K562 (cell line): ENCODE measurements at regions not wholly inside any gene's neighbourhood (a gene's known extent, or its start where the extent isn't known, plus 50 kb on each side); places are given as distances from the start of the nearest gene placed in this dataset.

Experiments used
- CHD4 ChIP-seq: fragments of 200-600 bp; sonication (generic); IDR thresholded peaks from 3 replicates; pipeline ENCODE4 v1.6.1; 2012; ENCODE audit warnings: low read depth, mild to moderate bottlenecking, mixed read lengths, low read length, inconsistent platforms; ENCODE audit not compliant: insufficient read depth, insufficient replicate concordance, poor library complexity, severe bottlenecking
- HLTF ChIP-seq: fragments of 450-650 bp; IDR thresholded peaks from 2 replicates; pipeline ENCODE4 v1.6.1; 2016
- MCM3 ChIP-seq: fragments of 450-650 bp; IDR thresholded peaks from 2 replicates; pipeline ENCODE4 v1.6.1; 2016
- NRF1 ChIP-seq, 2 experiments: fragments of 450-650 bp; IDR thresholded peaks in 1 of 2; conservative IDR thresholded peaks in 1 of 2; 2 replicates each; pipeline ENCODE4 v1.6.1; 2014; ENCODE audit warnings: mild to moderate bottlenecking in 2 of 2
- POLR2AphosphoS5 ChIP-seq: IDR thresholded peaks from 2 replicates; pipeline ENCODE4 v1.6.1; 2011; ENCODE audit warnings: mild to moderate bottlenecking, low read depth, low read length, moderate library complexity; ENCODE audit not compliant: control insufficient read depth, insufficient read depth
- TFAM ChIP-seq: fragments of 250-450 bp; sonication (Bioruptor Pico); conservative IDR thresholded peaks from 2 replicates; pipeline ENCODE4 v1.5.0; 2021; ENCODE audit warnings: mild to moderate bottlenecking, moderate library complexity
- YY1 ChIP-seq, 3 experiments: IDR thresholded peaks; 2 replicates each; pipeline ENCODE4 v1.6.1; 2011; ENCODE audit warnings: low read length in 2 of 3, mild to moderate bottlenecking in 2 of 3, moderate library complexity in 2 of 3, borderline replicate concordance in 1 of 3, control low read depth in 1 of 3, low read depth in 1 of 3; ENCODE audit not compliant: insufficient read depth in 3 of 3, insufficient replicate concordance in 2 of 3, control insufficient read depth in 1 of 3, insufficient read length in 1 of 3; ENCODE audit errors: extremely low read depth in 1 of 3
- ZNF174 ChIP-seq: fragments of 250-450 bp; sonication (Bioruptor Pico); IDR thresholded peaks from 2 replicates; pipeline ENCODE4 v1.4.0; 2020; ENCODE audit warnings: mild to moderate bottlenecking
- ZNF324 ChIP-seq: fragments of 250-450 bp; sonication (Bioruptor Pico); IDR thresholded peaks from 2 replicates; pipeline ENCODE4 v1.4.0; 2020; ENCODE audit warnings: mild to moderate bottlenecking
- TF ChIP-seq, protein P1 (sequence below): fragments of 150-350 bp; conservative IDR thresholded peaks from 2 replicates; pipeline ENCODE4 v1.6.1; 2014; ENCODE audit warnings: low read length
- TF ChIP-seq, protein P2 (sequence below): sonication (generic); formaldehyde crosslinking; IDR thresholded peaks from 2 replicates; pipeline ENCODE4 v1.8.1; 2023; ENCODE audit warnings: mild to moderate bottlenecking, missing genetic modification reagents
- TF ChIP-seq, protein P3 (sequence below), 3 experiments: IDR thresholded peaks in 2 of 3; conservative IDR thresholded peaks in 1 of 3; 2 replicates each; pipeline ENCODE4 v1.5.1; 2011 to 2012; ENCODE audit warnings: low read length in 3 of 3, mild to moderate bottlenecking in 3 of 3, control low read depth in 2 of 3, improper control_type of control experiment in 1 of 3, inconsistent platforms in 1 of 3, low read depth in 1 of 3, mixed read lengths in 1 of 3, moderate library complexity in 1 of 3; ENCODE audit not compliant: insufficient read depth in 2 of 3

DNA sequence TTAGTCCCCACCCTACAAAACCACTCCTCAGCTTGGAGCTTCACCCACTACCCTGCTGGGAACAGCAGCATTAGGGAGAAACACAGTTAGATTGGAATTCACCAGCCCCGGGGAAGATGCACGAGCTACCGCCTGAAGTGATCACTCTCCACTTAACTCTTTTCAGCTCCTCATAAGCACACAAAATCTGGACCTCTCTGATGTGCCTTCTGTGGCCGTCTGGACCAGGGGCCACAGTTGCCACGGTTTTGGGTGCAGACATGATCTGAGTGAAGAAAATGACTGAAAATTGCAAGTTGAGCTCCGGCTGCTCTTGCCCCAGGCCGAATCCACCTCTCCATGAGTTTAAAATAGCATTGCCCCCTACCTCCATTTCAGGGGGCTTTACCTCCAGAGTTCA, 95.2 kb downstream of the TENT4A start:
- no peak for TF ChIP-seq TFAM
- TF ChIP-seq MCM3 = no peak
- no peak for TF ChIP-seq ZNF174 (CRISPR knock-in tag)
- no peak for TF ChIP-seq HLTF
- TF ChIP-seq CHD4 = no peak
- TF ChIP-seq, protein P1, sequence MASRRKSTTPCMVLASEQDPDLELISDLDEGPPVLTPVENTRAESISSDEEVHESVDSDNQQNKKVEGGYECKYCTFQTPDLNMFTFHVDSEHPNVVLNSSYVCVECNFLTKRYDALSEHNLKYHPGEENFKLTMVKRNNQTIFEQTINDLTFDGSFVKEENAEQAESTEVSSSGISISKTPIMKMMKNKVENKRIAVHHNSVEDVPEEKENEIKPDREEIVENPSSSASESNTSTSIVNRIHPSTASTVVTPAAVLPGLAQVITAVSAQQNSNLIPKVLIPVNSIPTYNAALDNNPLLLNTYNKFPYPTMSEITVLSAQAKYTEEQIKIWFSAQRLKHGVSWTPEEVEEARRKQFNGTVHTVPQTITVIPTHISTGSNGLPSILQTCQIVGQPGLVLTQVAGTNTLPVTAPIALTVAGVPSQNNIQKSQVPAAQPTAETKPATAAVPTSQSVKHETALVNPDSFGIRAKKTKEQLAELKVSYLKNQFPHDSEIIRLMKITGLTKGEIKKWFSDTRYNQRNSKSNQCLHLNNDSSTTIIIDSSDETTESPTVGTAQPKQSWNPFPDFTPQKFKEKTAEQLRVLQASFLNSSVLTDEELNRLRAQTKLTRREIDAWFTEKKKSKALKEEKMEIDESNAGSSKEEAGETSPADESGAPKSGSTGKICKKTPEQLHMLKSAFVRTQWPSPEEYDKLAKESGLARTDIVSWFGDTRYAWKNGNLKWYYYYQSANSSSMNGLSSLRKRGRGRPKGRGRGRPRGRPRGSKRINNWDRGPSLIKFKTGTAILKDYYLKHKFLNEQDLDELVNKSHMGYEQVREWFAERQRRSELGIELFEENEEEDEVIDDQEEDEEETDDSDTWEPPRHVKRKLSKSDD = no peak
- TF ChIP-seq YY1 (IDR thresholded peaks at IDR 0.05; ENCODE audit: borderline replicate concordance in 1 of 3, control insufficient read depth in 1 of 3, extremely low read depth in 1 of 3, insufficient read depth in 3 of 3, insufficient read length in 1 of 3, insufficient replicate concordance in 2 of 3, low read depth in 1 of 3, low read length in 2 of 3) = no peak
- TF ChIP-seq, protein P2, sequence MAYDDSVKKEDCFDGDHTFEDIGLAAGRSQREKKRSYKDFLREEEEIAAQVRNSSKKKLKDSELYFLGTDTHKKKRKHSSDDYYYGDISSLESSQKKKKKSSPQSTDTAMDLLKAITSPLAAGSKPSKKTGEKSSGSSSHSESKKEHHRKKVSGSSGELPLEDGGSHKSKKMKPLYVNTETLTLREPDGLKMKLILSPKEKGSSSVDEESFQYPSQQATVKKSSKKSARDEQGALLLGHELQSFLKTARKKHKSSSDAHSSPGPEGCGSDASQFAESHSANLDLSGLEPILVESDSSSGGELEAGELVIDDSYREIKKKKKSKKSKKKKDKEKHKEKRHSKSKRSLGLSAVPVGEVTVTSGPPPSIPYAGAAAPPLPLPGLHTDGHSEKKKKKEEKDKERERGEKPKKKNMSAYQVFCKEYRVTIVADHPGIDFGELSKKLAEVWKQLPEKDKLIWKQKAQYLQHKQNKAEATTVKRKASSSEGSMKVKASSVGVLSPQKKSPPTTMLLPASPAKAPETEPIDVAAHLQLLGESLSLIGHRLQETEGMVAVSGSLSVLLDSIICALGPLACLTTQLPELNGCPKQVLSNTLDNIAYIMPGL (CRISPR knock-in tag) = no peak
- TF ChIP-seq, protein P3, sequence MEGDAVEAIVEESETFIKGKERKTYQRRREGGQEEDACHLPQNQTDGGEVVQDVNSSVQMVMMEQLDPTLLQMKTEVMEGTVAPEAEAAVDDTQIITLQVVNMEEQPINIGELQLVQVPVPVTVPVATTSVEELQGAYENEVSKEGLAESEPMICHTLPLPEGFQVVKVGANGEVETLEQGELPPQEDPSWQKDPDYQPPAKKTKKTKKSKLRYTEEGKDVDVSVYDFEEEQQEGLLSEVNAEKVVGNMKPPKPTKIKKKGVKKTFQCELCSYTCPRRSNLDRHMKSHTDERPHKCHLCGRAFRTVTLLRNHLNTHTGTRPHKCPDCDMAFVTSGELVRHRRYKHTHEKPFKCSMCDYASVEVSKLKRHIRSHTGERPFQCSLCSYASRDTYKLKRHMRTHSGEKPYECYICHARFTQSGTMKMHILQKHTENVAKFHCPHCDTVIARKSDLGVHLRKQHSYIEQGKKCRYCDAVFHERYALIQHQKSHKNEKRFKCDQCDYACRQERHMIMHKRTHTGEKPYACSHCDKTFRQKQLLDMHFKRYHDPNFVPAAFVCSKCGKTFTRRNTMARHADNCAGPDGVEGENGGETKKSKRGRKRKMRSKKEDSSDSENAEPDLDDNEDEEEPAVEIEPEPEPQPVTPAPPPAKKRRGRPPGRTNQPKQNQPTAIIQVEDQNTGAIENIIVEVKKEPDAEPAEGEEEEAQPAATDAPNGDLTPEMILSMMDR (IDR thresholded peaks at IDR 0.05 in 2 of 3, conservative IDR thresholded peaks at IDR 0.05 in 1 of 3; ENCODE audit: insufficient read depth in 2 of 3, low read depth in 1 of 3, low read length in 3 of 3) = no peak
- TF ChIP-seq NRF1 (conservative IDR thresholded peaks at IDR 0.05 in 1 of 2, IDR thresholded peaks at IDR 0.05 in 1 of 2) = no peak
- no peak for TF ChIP-seq POLR2AphosphoS5
- no peak for TF ChIP-seq ZNF324 (CRISPR knock-in tag)
